Muscle of back (tissue), 3 donors: ENCODE measurements at regions not wholly inside any gene's neighbourhood (a gene's known extent, or its start where the extent isn't known, plus 50 kb on each side); places are given as distances from the start of the nearest gene placed in this dataset.
"Not testable (repeated sequence)": the region's sequence is repeated elsewhere in the genome, so short reads cannot be mapped to it uniquely, and the experiment has no call there.

Source experiments
- DNase-seq, 3 donors: peaks; one replicate each; pipeline versions ENCODE4 v3.0.0 to v3.0.0-alpha.2; 2013

DNA sequence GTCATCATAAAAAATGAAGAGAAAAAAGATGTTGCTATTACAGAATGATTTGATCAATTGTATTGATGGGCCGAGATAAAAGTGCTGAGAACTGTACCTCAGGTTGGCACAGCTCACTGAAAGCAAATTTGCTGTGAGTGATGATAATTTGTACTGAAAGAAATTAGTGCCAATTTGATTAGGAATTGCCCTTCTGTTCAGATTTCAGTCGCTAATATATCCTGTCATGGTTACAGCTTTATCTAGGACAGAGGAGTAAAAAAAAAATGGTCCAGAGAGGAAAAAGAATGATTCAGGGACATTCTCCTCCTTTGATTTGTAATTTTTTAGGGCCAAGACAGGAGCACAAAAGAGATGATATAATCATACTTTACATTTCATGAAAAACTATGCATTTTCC is 1264.2 kb downstream of the ROBO2 start:
- no peak for DNase-seq

DNA sequence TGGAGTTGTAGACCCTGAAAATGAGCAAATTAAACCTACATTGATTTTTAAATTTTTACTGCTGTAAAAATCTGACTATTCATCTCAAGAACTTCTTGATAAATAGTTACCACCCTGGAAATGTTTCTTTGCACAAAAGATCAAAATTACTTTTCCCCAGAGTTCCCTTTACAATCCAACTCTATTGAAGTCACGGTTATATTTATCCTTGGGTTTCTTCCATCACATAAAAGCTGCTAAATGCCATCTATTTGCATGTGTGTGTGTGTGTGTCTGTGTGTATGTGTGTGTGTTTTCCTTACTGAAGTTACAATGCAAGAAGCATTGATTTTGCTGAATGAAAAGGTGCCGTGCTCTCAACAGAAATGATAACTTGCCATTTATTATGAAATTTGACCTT is 1273.0 kb downstream of the ROBO2 start:
- no peak for DNase-seq

DNA sequence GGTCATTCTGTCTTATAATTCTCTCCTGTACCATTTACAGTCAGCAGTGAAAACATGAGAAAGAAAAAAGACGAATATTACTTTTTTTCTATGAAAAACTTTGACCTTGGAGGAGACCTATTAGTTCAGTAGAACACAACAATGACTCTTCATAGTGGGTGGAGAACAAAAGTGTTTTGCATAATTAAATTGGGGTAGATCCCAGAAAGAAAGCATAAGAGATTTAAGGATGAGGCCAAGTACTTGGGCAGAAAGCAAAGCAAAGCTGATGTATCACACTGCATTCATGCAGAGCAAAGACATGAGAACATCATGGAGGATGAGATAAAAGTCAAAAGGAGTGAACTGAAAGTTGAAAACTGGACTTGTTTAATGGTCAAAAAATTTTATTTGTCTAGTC is 1273.4 kb downstream of the ROBO2 start:
- no peak for DNase-seq

DNA sequence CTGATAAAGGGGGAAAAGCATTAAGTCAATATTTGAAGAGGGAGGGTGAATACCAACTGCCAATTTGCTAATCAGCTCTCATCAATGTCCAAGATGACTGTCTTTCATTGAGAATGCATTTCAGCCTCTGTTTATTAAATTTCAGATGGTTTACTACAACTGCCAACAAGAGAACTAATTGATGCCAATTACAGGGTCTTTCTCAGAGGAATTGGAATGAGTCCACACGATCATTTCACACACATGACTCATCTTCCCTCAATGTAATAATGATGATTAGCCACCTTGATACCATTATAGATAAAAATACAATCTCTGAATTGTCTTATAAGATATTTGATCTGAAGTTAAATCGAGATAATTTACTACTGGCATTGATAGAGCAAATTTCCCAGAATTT is 1274.4 kb downstream of the ROBO2 start:
- DNase-seq: no peak

DNA sequence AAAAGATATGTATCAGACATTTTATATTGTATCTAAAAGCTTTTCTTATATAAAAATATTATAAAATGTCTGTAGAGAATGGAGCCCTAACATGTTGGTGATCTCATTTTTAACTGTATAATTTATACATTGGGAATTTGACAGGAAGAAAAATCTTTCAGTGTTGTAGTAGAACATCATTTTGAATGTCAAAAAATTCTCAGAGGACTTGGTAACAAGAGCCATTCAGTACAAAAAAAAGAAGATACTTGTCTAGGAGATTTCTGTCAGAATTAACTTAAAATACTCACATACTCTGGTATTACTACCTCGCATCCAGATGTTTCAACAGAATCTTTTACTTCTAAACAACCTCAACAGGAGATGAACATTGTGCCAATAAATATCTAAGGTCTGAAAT is 1277.9 kb downstream of the ROBO2 start:
- no peak for DNase-seq

- DNase-seq: no peak
Observed at GRCh38 chr3:78322780-78323179, 1282.9 kb downstream of the ROBO2 start.

DNA sequence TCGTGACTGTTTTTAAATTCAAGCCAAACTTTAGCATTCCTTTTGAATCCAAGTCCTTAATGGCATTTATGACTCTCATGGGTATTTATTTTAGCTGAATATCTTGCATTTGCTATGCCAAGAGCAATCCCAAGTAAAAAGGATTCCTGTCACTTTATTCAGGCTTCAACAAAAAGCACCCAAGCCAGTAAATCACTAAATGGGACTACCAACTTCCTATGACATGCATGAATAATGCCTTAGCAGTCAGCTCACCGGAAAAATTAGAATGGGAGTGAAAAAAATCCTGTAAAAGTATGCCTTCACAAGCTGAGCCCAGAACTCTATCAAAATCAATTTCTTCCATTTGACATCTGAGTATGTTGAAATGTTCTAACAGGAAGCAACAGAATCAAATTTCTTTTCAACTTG is 1297.9 kb downstream of the ROBO2 start:
- no peak for DNase-seq

GRCh38 chr3:78338405-78338804 is 1298.5 kb downstream of the ROBO2 start:
- no peak for DNase-seq

- no peak for DNase-seq
Observed at GRCh38 chr3:78343221-78343620, 1303.3 kb downstream of the ROBO2 start.

- DNase-seq: not testable (repeated sequence)
Observed at GRCh38 chr3:78344267-78344666, 1304.4 kb downstream of the ROBO2 start.

- DNase-seq: no peak
Observed at GRCh38 chr3:78344918-78345317, 1305.0 kb downstream of the ROBO2 start.

- DNase-seq: no peak
Observed at GRCh38 chr3:78347176-78347575, 1307.3 kb downstream of the ROBO2 start.

GRCh38 chr3:78348664-78349063 is 1308.8 kb downstream of the ROBO2 start:
- no peak for DNase-seq

GRCh38 chr3:78349571-78349970 is 1309.7 kb downstream of the ROBO2 start:
- DNase-seq: no peak

- no peak for DNase-seq
Observed at GRCh38 chr3:78351334-78351733, 1311.4 kb downstream of the ROBO2 start.

- DNase-seq: no peak
Observed at GRCh38 chr3:78353231-78353630, 1313.3 kb downstream of the ROBO2 start.

- DNase-seq: no peak
Observed at GRCh38 chr3:78360849-78361248, 1321.0 kb downstream of the ROBO2 start.

DNA sequence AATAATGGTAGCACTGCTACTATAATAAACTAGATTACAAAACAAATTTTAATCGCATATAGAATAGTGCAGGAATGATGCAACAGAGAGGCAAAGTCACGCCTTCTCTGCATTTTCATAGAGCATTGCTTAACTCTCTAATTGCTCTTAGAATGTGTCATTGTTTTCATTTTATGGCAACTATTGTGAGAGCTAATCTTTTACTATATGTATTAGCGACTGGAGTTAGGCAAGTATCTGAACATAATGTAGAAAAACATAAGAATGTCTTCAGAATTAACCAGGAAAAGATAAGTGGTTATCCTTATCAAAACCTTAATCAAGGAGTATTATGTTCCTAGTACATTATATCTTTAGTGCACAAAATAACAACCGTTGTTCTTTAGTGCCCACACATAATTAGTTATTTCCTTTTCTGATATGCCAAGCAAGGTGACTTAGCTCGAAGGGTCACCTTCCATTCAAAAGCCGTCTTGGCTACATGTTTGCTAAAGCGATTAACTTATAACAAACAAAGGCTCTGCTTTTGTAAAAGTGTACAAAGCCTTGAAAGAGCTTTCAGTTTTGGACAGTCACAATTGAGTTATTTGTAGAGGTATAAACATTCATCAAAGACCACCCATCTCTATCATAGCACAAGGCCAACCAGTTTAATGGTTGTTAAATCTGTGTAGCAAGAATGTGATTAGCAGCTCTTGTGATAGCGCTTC is 1328.9 kb downstream of the ROBO2 start:
- DNase-seq: no peak

DNA sequence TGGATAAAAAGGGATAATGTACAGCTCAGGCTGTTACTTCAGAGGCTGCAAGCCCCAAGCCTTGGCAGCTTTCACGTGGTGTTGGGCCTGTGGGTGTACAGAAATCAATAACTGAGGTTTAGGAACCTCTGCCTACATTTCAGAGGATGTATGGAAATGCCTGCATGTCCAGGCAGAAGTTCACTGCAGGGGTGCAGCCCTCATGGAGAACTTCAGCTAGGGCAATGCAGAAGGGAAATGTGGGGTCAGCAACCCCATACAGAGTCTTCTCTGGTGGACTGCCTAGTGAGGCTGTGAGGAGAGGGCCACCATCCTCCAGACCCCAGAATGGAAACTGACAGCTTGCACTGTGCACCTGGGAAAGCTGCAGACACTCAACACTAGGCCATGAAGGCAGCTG is 1350.3 kb downstream of the ROBO2 start:
- no peak for DNase-seq

DNA sequence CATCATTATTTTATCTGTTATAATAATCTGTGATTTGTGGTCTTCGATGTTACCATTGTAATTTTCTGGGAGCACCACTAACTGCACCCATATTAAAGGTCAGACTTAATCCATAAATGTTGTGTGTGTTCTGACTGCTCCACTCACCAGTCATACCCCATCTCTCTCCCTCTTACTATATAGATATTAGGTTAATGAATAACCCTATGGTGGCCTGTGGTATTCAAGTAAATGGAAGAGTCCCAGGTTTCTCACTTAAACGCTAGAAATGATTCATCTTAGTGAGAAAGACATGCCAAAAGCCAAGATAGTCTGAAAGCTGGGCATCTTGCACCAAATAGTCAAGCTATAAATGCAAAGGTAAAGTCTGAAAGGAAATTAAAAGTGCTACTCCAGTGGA is 1358.5 kb downstream of the ROBO2 start:
- DNase-seq: no peak

DNA sequence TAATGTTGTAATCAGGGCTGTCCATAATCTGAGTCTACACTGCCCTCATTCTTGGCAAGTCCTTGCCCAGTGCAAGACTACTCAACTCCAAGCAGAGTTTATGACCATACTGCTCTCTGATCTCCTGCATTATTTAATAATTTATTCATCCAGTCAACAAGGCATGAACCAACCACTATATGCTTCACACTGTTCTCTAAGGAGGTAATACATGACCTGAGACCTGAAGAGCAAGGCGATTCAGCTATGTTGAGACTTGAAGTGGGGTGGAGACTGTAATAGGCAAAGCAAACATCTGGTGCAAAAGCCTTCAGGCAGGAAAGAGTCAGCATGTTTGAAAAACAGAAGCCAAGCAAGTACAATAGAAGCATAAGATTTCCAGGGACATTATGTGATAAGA is 1362.8 kb downstream of the ROBO2 start:
- DNase-seq: no peak

GRCh38 chr3:78405745-78406144 is 1362.1 kb downstream of the ROBO1 start:
- no peak for DNase-seq

DNA sequence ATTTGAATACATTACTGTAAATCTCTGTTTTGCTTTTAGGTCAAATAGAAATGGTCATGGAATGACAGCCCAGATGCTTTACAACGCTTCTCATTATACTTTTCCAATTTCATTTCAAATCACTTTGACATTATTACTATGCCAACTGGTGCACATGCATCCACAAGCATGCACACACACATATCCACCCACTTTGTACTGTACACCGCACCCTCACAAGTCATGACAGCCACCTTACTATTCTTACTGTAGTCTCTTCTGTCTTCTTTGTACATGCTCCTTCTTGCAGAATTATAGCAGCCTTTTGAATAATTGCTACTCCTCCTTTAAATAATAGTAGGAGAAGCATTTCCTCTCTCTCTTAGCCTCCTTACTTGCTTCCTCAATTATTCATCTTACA is 1361.4 kb downstream of the ROBO1 start:
- no peak for DNase-seq

GRCh38 chr3:78410077-78410476 is 1357.7 kb downstream of the ROBO1 start:
- no peak for DNase-seq

DNA sequence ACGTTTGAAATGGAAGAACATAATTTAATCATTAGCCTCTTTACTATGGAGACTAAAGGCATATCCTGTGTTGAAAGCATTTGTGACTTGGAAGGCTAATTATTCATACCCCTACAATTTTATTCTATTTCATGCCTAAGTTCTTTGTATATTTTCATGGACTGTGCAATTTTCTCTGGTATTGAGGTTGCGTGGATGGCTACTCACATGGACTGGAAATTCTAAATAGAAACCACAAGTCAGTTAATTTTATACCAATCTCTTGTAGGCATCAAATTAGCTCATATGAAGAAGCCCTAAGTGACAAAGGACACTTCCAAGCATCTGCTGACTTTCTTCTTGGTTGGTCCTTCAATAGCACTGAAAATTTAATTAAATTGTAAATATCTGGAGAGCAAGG is 1353.5 kb downstream of the ROBO1 start:
- no peak for DNase-seq
